ENCODE measurements at regions not wholly inside any gene's neighbourhood (a gene's known extent, or its start where the extent isn't known, plus 50 kb on each side); places are given as distances from the start of the nearest gene placed in this dataset.

GRCh38 chr11:41935795-41936194 is 476.3 kb upstream of the LRRC4C start:
- Histone ChIP-seq H3K4me1 (ENCODE audit: insufficient read depth, low read length) (peaks cover 4% of the 10 kb centered on the region; the same call in 1 of the 2 replicates), H3K36me3 (ENCODE audit: insufficient read depth, low read length) (no peaks in the 10 kb centered on the region), H3K9ac (ENCODE audit: low read depth, low read length) (no peak overlapping the region), H3K9me3 (ENCODE audit: control insufficient read depth, insufficient read depth, low read length) (no peaks in the 10 kb centered on the region)

- peaks cover 7% of the 10 kb centered on the region; the same call in 1 of the 2 replicates for H3K4me1 ChIP-seq (ENCODE audit: insufficient read depth, low read length)
- H3K9me3 ChIP-seq (ENCODE audit: control insufficient read depth, insufficient read depth, low read length) = no peaks in the 10 kb centered on the region
- no peaks in the 10 kb centered on the region for H3K36me3 ChIP-seq (ENCODE audit: insufficient read depth, low read length)
- no peak overlapping the region for H3K9ac ChIP-seq (ENCODE audit: low read depth, low read length)
These were observed 484.2 kb upstream of the LRRC4C start for GRCh38 chr11:41943656-41944055.

- Histone ChIP-seq H3K9me3 (ENCODE audit: control insufficient read depth, insufficient read depth, low read length) (no peaks in the 10 kb centered on the region), H3K36me3 (ENCODE audit: insufficient read depth, low read length) (no peaks in the 10 kb centered on the region), H3K4me1 (ENCODE audit: insufficient read depth, low read length) (peaks cover 7% of the 10 kb centered on the region; the same call in 1 of the 2 replicates)
These were observed 487.9 kb upstream of the LRRC4C start for GRCh38 chr11:41947392-41947791.

GRCh38 chr11:41950470-41951143 is 491.2 kb upstream of the LRRC4C start:
- no peak overlapping the region for H3K9ac ChIP-seq (ENCODE audit: low read depth, low read length)
- H3K9me3 ChIP-seq (ENCODE audit: control insufficient read depth, insufficient read depth, low read length) = no peaks in the 10 kb centered on the region
- peaks cover 7% of the 10 kb centered on the region; the same call in 1 of the 2 replicates for H3K4me1 ChIP-seq (ENCODE audit: insufficient read depth, low read length)
- no peaks in the 10 kb centered on the region for H3K36me3 ChIP-seq (ENCODE audit: insufficient read depth, low read length)

More at GRCh38 chr11:41947392-41947791, 487.9 kb upstream of the LRRC4C start:
- H3K9ac ChIP-seq (ENCODE audit: low read depth, low read length) = no peak overlapping the region

- Histone ChIP-seq H3K9me3 (ENCODE audit: control insufficient read depth, insufficient read depth, low read length) (peaks cover 4% of the 10 kb centered on the region; the same call in 1 of the 2 replicates), H3K9ac (ENCODE audit: low read depth, low read length) (no peak overlapping the region), H3K4me1 (ENCODE audit: insufficient read depth, low read length) (no peaks in the 10 kb centered on the region), H3K36me3 (ENCODE audit: insufficient read depth, low read length) (no peaks in the 10 kb centered on the region)
These were observed 494.6 kb upstream of the LRRC4C start for GRCh38 chr11:41954034-41954433.

- peaks cover 4% of the 10 kb centered on the region; the same call in 1 of the 2 replicates for H3K9me3 ChIP-seq (ENCODE audit: control insufficient read depth, insufficient read depth, low read length)
- H3K36me3 ChIP-seq (ENCODE audit: insufficient read depth, low read length) = no peaks in the 10 kb centered on the region
- no peaks in the 10 kb centered on the region for H3K4me1 ChIP-seq (ENCODE audit: insufficient read depth, low read length)
- H3K9ac ChIP-seq (ENCODE audit: low read depth, low read length) = no peak overlapping the region
These were observed 495.6 kb upstream of the LRRC4C start for GRCh38 chr11:41955066-41955465.

- Histone ChIP-seq H3K9me3 (ENCODE audit: control insufficient read depth, insufficient read depth, low read length) (peaks cover 4% of the 10 kb centered on the region; the same call in 1 of the 2 replicates), H3K9ac (ENCODE audit: low read depth, low read length) (no peak overlapping the region), H3K4me1 (ENCODE audit: insufficient read depth, low read length) (no peaks in the 10 kb centered on the region), H3K36me3 (ENCODE audit: insufficient read depth, low read length) (no peaks in the 10 kb centered on the region)
These were observed 496.4 kb upstream of the LRRC4C start for GRCh38 chr11:41955635-41956400.

GRCh38 chr11:41963406-41963805 is 504.0 kb upstream of the LRRC4C start:
- H3K9me3 ChIP-seq (ENCODE audit: control insufficient read depth, insufficient read depth, low read length) = no peaks in the 10 kb centered on the region
- H3K36me3 ChIP-seq (ENCODE audit: insufficient read depth, low read length) = no peaks in the 10 kb centered on the region
- H3K9ac ChIP-seq (ENCODE audit: low read depth, low read length) = no peak overlapping the region
- no peaks in the 10 kb centered on the region for H3K4me1 ChIP-seq (ENCODE audit: insufficient read depth, low read length)

- Histone ChIP-seq H3K36me3 (ENCODE audit: insufficient read depth, low read length) (no peaks in the 10 kb centered on the region), H3K4me1 (ENCODE audit: insufficient read depth, low read length) (no peaks in the 10 kb centered on the region), H3K9me3 (ENCODE audit: control insufficient read depth, insufficient read depth, low read length) (no peaks in the 10 kb centered on the region)
These were observed 511.2 kb upstream of the LRRC4C start for GRCh38 chr11:41970681-41971080.

GRCh38 chr11:41971592-41971991 is 512.1 kb upstream of the LRRC4C start:
- H3K9me3 ChIP-seq (ENCODE audit: control insufficient read depth, insufficient read depth, low read length) = no peaks in the 10 kb centered on the region
- no peak overlapping the region for H3K9ac ChIP-seq (ENCODE audit: low read depth, low read length)
- H3K4me1 ChIP-seq (ENCODE audit: insufficient read depth, low read length) = no peaks in the 10 kb centered on the region
- no peaks in the 10 kb centered on the region for H3K36me3 ChIP-seq (ENCODE audit: insufficient read depth, low read length)

More at GRCh38 chr11:41970681-41971080, 511.2 kb upstream of the LRRC4C start:
- no peak overlapping the region for H3K9ac ChIP-seq (ENCODE audit: low read depth, low read length)

- Histone ChIP-seq H3K4me1 (ENCODE audit: insufficient read depth, low read length) (no peaks in the 10 kb centered on the region), H3K9me3 (ENCODE audit: control insufficient read depth, insufficient read depth, low read length) (no peaks in the 10 kb centered on the region), H3K9ac (ENCODE audit: low read depth, low read length) (no peak overlapping the region), H3K36me3 (ENCODE audit: insufficient read depth, low read length) (no peaks in the 10 kb centered on the region)
These were observed 519.5 kb upstream of the LRRC4C start for GRCh38 chr11:41978945-41979344.

- Histone ChIP-seq H3K9ac (ENCODE audit: low read depth, low read length) (no peak overlapping the region), H3K9me3 (ENCODE audit: control insufficient read depth, insufficient read depth, low read length) (no peaks in the 10 kb centered on the region), H3K4me1 (ENCODE audit: insufficient read depth, low read length) (no peaks in the 10 kb centered on the region), H3K36me3 (ENCODE audit: insufficient read depth, low read length) (no peaks in the 10 kb centered on the region)
These were observed 521.3 kb upstream of the LRRC4C start for GRCh38 chr11:41980741-41981140.

GRCh38 chr11:41982276-41982675 is 522.8 kb upstream of the LRRC4C start:
- Histone ChIP-seq H3K9me3 (ENCODE audit: control insufficient read depth, insufficient read depth, low read length) (no peaks in the 10 kb centered on the region), H3K4me1 (ENCODE audit: insufficient read depth, low read length) (no peaks in the 10 kb centered on the region), H3K9ac (ENCODE audit: low read depth, low read length) (no peak overlapping the region), H3K36me3 (ENCODE audit: insufficient read depth, low read length) (no peaks in the 10 kb centered on the region)

GRCh38 chr11:41982975-41983374 is 523.5 kb upstream of the LRRC4C start:
- Histone ChIP-seq H3K4me1 (ENCODE audit: insufficient read depth, low read length) (no peaks in the 10 kb centered on the region), H3K36me3 (ENCODE audit: insufficient read depth, low read length) (no peaks in the 10 kb centered on the region), H3K9ac (ENCODE audit: low read depth, low read length) (no peak overlapping the region), H3K9me3 (ENCODE audit: control insufficient read depth, insufficient read depth, low read length) (no peaks in the 10 kb centered on the region)

GRCh38 chr11:41983475-41983874 is 524.0 kb upstream of the LRRC4C start:
- H3K9me3 ChIP-seq (ENCODE audit: control insufficient read depth, insufficient read depth, low read length) = no peaks in the 10 kb centered on the region

More at GRCh38 chr11:41983475-41983874, 524.0 kb upstream of the LRRC4C start:
- Histone ChIP-seq H3K4me1 (ENCODE audit: insufficient read depth, low read length) (no peaks in the 10 kb centered on the region), H3K36me3 (ENCODE audit: insufficient read depth, low read length) (no peaks in the 10 kb centered on the region), H3K9ac (ENCODE audit: low read depth, low read length) (no peak overlapping the region)
